OCI-LY1 (cell line): ENCODE measurements at regions not wholly inside any gene's neighbourhood (a gene's known extent, or its start where the extent isn't known, plus 50 kb on each side); places are given as distances from the start of the nearest gene placed in this dataset.

ENCODE experiments used
- EZH2 ChIP-seq: fragments of 200-600 bp; sonication (generic), shearing (Covaris generic); IDR thresholded peaks from 2 replicates; pipeline ENCODE4 v1.8.0; 2017; ENCODE audit warnings: borderline replicate concordance, mixed run types, mild to moderate bottlenecking, antibody characterized with exemption, low read length, moderate library complexity, mixed read lengths
- TF ChIP-seq, protein P1 (sequence below): fragments of 200-600 bp; sonication (generic), shearing (Covaris generic); IDR thresholded peaks from 2 replicates; pipeline ENCODE4 v1.5.1; 2017; ENCODE audit warnings: mild to moderate bottlenecking, antibody characterized with exemption, low read length, moderate library complexity, mixed read lengths

GRCh38 chr2:223166215-223166493 lies 114.2 kb downstream of the KCNE4 start:
- no peak for TF ChIP-seq EZH2
- TF ChIP-seq, protein P1, sequence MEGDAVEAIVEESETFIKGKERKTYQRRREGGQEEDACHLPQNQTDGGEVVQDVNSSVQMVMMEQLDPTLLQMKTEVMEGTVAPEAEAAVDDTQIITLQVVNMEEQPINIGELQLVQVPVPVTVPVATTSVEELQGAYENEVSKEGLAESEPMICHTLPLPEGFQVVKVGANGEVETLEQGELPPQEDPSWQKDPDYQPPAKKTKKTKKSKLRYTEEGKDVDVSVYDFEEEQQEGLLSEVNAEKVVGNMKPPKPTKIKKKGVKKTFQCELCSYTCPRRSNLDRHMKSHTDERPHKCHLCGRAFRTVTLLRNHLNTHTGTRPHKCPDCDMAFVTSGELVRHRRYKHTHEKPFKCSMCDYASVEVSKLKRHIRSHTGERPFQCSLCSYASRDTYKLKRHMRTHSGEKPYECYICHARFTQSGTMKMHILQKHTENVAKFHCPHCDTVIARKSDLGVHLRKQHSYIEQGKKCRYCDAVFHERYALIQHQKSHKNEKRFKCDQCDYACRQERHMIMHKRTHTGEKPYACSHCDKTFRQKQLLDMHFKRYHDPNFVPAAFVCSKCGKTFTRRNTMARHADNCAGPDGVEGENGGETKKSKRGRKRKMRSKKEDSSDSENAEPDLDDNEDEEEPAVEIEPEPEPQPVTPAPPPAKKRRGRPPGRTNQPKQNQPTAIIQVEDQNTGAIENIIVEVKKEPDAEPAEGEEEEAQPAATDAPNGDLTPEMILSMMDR, result no peak
